ENCODE measurements at regions not wholly inside any gene's neighbourhood (a gene's known extent, or its start where the extent isn't known, plus 50 kb on each side); places are given as distances from the start of the nearest gene placed in this dataset.

- Mint-ChIP-seq H3K27me3 (peaks cover 0 to 9% of the 10 kb centered on the region in 2 donors), H3K4me3 (no peak overlapping the region), H3K9me3 (no peaks in the 10 kb centered on the region), H3K36me3 (no peaks in the 10 kb centered on the region), H3K4me1 (no peaks in the 10 kb centered on the region), H3K27ac (no peak overlapping the region)
- ChIA-PET POLR2A (no interaction called here), CTCF (no interaction called here)
- WGBS (ENCODE audit: insufficient coverage), result no CpG with 5 or more reads among the region's 4 CpGs
- Histone ChIP-seq H3K9me3 (no peaks in the 10 kb centered on the region), H3K4me3 (ENCODE audit: control insufficient read depth in 1 of 2, extremely low read depth in 1 of 2, low read length in 1 of 2) (no peak overlapping the region), H3K36me3 (ENCODE audit: control insufficient read depth in 2 of 2, extremely low read depth in 1 of 2, insufficient read depth in 1 of 2, low read length in 1 of 2) (no peaks in the 10 kb centered on the region), H3K4me1 (ENCODE audit: control insufficient read depth in 1 of 2, extremely low read depth in 1 of 2, insufficient read depth in 2 of 2, low read length in 2 of 2) (no peaks in the 10 kb centered on the region), H3K27me3 (replicated peaks in 1 of 2; ENCODE audit: control insufficient read depth in 2 of 2, extremely low read depth in 1 of 2, insufficient read depth in 2 of 2, low read length in 1 of 2) (no peaks in the 10 kb centered on the region), H3K27ac (ENCODE audit: low read length) (no peak overlapping the region)
- ATAC-seq (replicated peaks in 1 of 4), result no peak
- DNase-seq, result no peak
These were observed 100.1 kb upstream of the RBPJ start for GRCh38 chr4:26220696-26221095.

GRCh38 chr4:26223155-26223554 is 97.7 kb upstream of the RBPJ start:
- WGBS (ENCODE audit: insufficient coverage), result no CpG with 5 or more reads among the region's 2 CpGs
- Histone ChIP-seq H3K36me3 (ENCODE audit: control insufficient read depth in 2 of 2, extremely low read depth in 1 of 2, insufficient read depth in 1 of 2, low read length in 1 of 2) (no peaks in the 10 kb centered on the region), H3K4me1 (ENCODE audit: control insufficient read depth in 1 of 2, extremely low read depth in 1 of 2, insufficient read depth in 2 of 2, low read length in 2 of 2) (no peaks in the 10 kb centered on the region), H3K27me3 (replicated peaks in 1 of 2; ENCODE audit: control insufficient read depth in 2 of 2, extremely low read depth in 1 of 2, insufficient read depth in 2 of 2, low read length in 1 of 2) (no peaks in the 10 kb centered on the region), H3K27ac (ENCODE audit: low read length) (no peak overlapping the region), H3K9me3 (no peaks in the 10 kb centered on the region), H3K4me3 (ENCODE audit: control insufficient read depth in 1 of 2, extremely low read depth in 1 of 2, low read length in 1 of 2) (no peak overlapping the region)
- ChIA-PET CTCF (no interaction called here), POLR2A (no interaction called here)
- Mint-ChIP-seq H3K4me1 (no peaks in the 10 kb centered on the region), H3K4me3 (no peak overlapping the region), H3K36me3 (no peaks in the 10 kb centered on the region), H3K9me3 (no peaks in the 10 kb centered on the region), H3K27ac (no peak overlapping the region), H3K27me3 (peaks cover 0 to 9% of the 10 kb centered on the region in 2 donors)
- ATAC-seq (replicated peaks in 1 of 4) (no peak), DNase-seq (no peak)

GRCh38 chr4:26226629-26227376 is 94.0 kb upstream of the RBPJ start:
- WGBS (ENCODE audit: insufficient coverage), result 89% methylated on average over 3 of the region's 5 CpGs
- Mint-ChIP-seq H3K4me3 (no peak overlapping the region), H3K27ac (no peak overlapping the region), H3K9me3 (no peaks in the 10 kb centered on the region), H3K36me3 (no peaks in the 10 kb centered on the region), H3K4me1 (no peaks in the 10 kb centered on the region), H3K27me3 (peaks cover 0 to 9% of the 10 kb centered on the region in 2 donors)
- H3K4me1 ChIP-seq (ENCODE audit: control insufficient read depth in 1 of 2, extremely low read depth in 1 of 2, insufficient read depth in 2 of 2, low read length in 2 of 2), result no peaks in the 10 kb centered on the region
- no peak overlapping the region for H3K4me3 ChIP-seq (ENCODE audit: control insufficient read depth in 1 of 2, extremely low read depth in 1 of 2, low read length in 1 of 2)
- no peaks in the 10 kb centered on the region for H3K9me3 ChIP-seq
- no peak overlapping the region for H3K27ac ChIP-seq (ENCODE audit: low read length)
- ATAC-seq (replicated peaks in 1 of 4) (no peak), DNase-seq (no peak)
- CTCF ChIA-PET, result no interaction called here
- POLR2A ChIA-PET, result no interaction called here
- H3K27me3 ChIP-seq (replicated peaks in 1 of 2; ENCODE audit: control insufficient read depth in 2 of 2, extremely low read depth in 1 of 2, insufficient read depth in 2 of 2, low read length in 1 of 2), result no peaks in the 10 kb centered on the region
- H3K36me3 ChIP-seq (ENCODE audit: control insufficient read depth in 2 of 2, extremely low read depth in 1 of 2, insufficient read depth in 1 of 2, low read length in 1 of 2), result no peaks in the 10 kb centered on the region

- Histone ChIP-seq H3K4me1 (ENCODE audit: control insufficient read depth in 1 of 2, extremely low read depth in 1 of 2, insufficient read depth in 2 of 2, low read length in 2 of 2) (no peaks in the 10 kb centered on the region), H3K4me3 (ENCODE audit: control insufficient read depth in 1 of 2, extremely low read depth in 1 of 2, low read length in 1 of 2) (no peak overlapping the region), H3K27me3 (replicated peaks in 1 of 2; ENCODE audit: control insufficient read depth in 2 of 2, extremely low read depth in 1 of 2, insufficient read depth in 2 of 2, low read length in 1 of 2) (no peaks in the 10 kb centered on the region), H3K36me3 (ENCODE audit: control insufficient read depth in 2 of 2, extremely low read depth in 1 of 2, insufficient read depth in 1 of 2, low read length in 1 of 2) (no peaks in the 10 kb centered on the region), H3K9me3 (no peaks in the 10 kb centered on the region), H3K27ac (ENCODE audit: low read length) (no peak overlapping the region)
- ATAC-seq (replicated peaks in 1 of 4) (no peak), DNase-seq (no peak)
- Mint-ChIP-seq H3K4me3 (no peak overlapping the region), H3K36me3 (no peaks in the 10 kb centered on the region), H3K4me1 (peaks cover 0 to 2% (median under 1%) of the 10 kb centered on the region in 3 donors), H3K27ac (no peak overlapping the region), H3K9me3 (no peaks in the 10 kb centered on the region), H3K27me3 (peaks cover 0 to 9% of the 10 kb centered on the region in 2 donors)
- WGBS (ENCODE audit: insufficient coverage), result 94% methylated on average over 14 of the region's 15 CpGs
- ChIA-PET CTCF (no interaction called here), POLR2A (no interaction called here)
These were observed 93.1 kb upstream of the RBPJ start for GRCh38 chr4:26227601-26228229.

GRCh38 chr4:26228883-26229282 is 91.9 kb upstream of the RBPJ start:
- Mint-ChIP-seq H3K27me3 (peaks cover 0 to 9% of the 10 kb centered on the region in 2 donors), H3K4me3 (no peak overlapping the region), H3K9me3 (no peaks in the 10 kb centered on the region), H3K27ac (no peak overlapping the region), H3K36me3 (no peaks in the 10 kb centered on the region), H3K4me1 (peaks cover 8 to 12% (median 12%) of the 10 kb centered on the region in 3 donors)
- Histone ChIP-seq H3K27ac (ENCODE audit: low read length) (no peak overlapping the region), H3K27me3 (replicated peaks in 1 of 2; ENCODE audit: control insufficient read depth in 2 of 2, extremely low read depth in 1 of 2, insufficient read depth in 2 of 2, low read length in 1 of 2) (no peaks in the 10 kb centered on the region), H3K4me3 (ENCODE audit: control insufficient read depth in 1 of 2, extremely low read depth in 1 of 2, low read length in 1 of 2) (no peak overlapping the region), H3K36me3 (ENCODE audit: control insufficient read depth in 2 of 2, extremely low read depth in 1 of 2, insufficient read depth in 1 of 2, low read length in 1 of 2) (no peaks in the 10 kb centered on the region), H3K9me3 (no peaks in the 10 kb centered on the region), H3K4me1 (ENCODE audit: control insufficient read depth in 1 of 2, extremely low read depth in 1 of 2, insufficient read depth in 2 of 2, low read length in 2 of 2) (peaks cover 0 to 6% of the 10 kb centered on the region in 2 experiments)
- 94% methylated on average over 2 of the region's 2 CpGs for WGBS (ENCODE audit: insufficient coverage)
- ChIA-PET CTCF (interaction anchor here in 1 of 2 donors (0.6 kb wide), 1 partner anchor 382 kb away, joined by 5 read pairs; no protein-coding TSS in a partner anchor), POLR2A (no interaction called here)
- no peak for DNase-seq
- no peak for ATAC-seq (replicated peaks in 1 of 4)

- no peaks in the 10 kb centered on the region for H3K36me3 ChIP-seq (ENCODE audit: control insufficient read depth in 2 of 2, extremely low read depth in 1 of 2, insufficient read depth in 1 of 2, low read length in 1 of 2)
- peaks cover 0 to 9% of the 10 kb centered on the region in 2 donors for H3K27me3 Mint-ChIP-seq
- no peak overlapping the region for H3K4me3 ChIP-seq (ENCODE audit: control insufficient read depth in 1 of 2, extremely low read depth in 1 of 2, low read length in 1 of 2)
- no peaks in the 10 kb centered on the region for H3K27me3 ChIP-seq (replicated peaks in 1 of 2; ENCODE audit: control insufficient read depth in 2 of 2, extremely low read depth in 1 of 2, insufficient read depth in 2 of 2, low read length in 1 of 2)
- H3K4me1 Mint-ChIP-seq, result peaks cover 14 to 18% (median 17%) of the 10 kb centered on the region in 3 donors
- CTCF ChIA-PET, result no interaction called here
- H3K36me3 Mint-ChIP-seq, result no peaks in the 10 kb centered on the region
- peaks cover 0 to 9% of the 10 kb centered on the region in 2 experiments for H3K4me1 ChIP-seq (ENCODE audit: control insufficient read depth in 1 of 2, extremely low read depth in 1 of 2, insufficient read depth in 2 of 2, low read length in 2 of 2)
- H3K9me3 Mint-ChIP-seq, result no peaks in the 10 kb centered on the region
- DNase-seq (no peak), ATAC-seq (replicated peaks in 1 of 4) (no peak)
- H3K9me3 ChIP-seq, result no peaks in the 10 kb centered on the region
- no CpG with 5 or more reads among the region's 4 CpGs for WGBS (ENCODE audit: insufficient coverage)
- POLR2A ChIA-PET, result no interaction called here
- H3K27ac Mint-ChIP-seq, result no peak overlapping the region
- no peak overlapping the region for H3K4me3 Mint-ChIP-seq
- H3K27ac ChIP-seq (ENCODE audit: low read length), result no peak overlapping the region
These were observed 90.8 kb upstream of the RBPJ start for GRCh38 chr4:26229974-26230373.
